ENCODE measurements at regions not wholly inside any gene's neighbourhood (a gene's known extent, or its start where the extent isn't known, plus 50 kb on each side); places are given as distances from the start of the nearest gene placed in this dataset.

DNA sequence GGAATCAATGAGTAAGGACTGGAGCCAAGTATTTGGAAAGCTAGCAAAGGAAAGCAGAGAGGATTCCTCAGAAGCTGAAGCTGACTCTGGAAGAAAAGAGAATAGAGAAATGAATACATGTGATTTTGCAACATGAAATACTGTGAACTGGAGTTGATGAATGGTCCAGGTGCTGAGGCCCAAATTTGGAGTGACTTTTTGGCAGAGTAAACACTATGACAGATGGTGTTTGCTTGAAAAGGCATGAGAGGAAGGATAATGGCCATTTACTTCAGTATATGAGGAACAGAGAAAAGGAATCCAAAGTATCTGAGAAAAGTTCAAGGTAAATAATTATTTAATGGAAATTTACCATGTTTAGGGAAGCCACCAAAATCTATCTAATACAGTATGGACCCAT is 236.7 kb downstream of the SLITRK2 start:
- POLR2A ChIA-PET = no interaction called here
- TF ChIP-seq, protein P1, sequence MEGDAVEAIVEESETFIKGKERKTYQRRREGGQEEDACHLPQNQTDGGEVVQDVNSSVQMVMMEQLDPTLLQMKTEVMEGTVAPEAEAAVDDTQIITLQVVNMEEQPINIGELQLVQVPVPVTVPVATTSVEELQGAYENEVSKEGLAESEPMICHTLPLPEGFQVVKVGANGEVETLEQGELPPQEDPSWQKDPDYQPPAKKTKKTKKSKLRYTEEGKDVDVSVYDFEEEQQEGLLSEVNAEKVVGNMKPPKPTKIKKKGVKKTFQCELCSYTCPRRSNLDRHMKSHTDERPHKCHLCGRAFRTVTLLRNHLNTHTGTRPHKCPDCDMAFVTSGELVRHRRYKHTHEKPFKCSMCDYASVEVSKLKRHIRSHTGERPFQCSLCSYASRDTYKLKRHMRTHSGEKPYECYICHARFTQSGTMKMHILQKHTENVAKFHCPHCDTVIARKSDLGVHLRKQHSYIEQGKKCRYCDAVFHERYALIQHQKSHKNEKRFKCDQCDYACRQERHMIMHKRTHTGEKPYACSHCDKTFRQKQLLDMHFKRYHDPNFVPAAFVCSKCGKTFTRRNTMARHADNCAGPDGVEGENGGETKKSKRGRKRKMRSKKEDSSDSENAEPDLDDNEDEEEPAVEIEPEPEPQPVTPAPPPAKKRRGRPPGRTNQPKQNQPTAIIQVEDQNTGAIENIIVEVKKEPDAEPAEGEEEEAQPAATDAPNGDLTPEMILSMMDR (IDR thresholded peaks at IDR 0.05; ENCODE audit: unreplicated experiment) = no peak
- no TSS peak for BruUV-seq (replicated peaks)
- intact Hi-C loops (cut with micrococcal nuclease) = no loop called here
- CTCF ChIA-PET = interaction anchor here (0.7 kb wide), 1 partner anchor 15 kb away, joined by 3 read pairs; no protein-coding TSS in a partner anchor
- no peaks in the 10 kb centered on the region for H3K36me3 Mint-ChIP-seq (ENCODE audit: insufficient read depth, unreplicated experiment)
- no peaks in the 10 kb centered on the region for H3K27me3 Mint-ChIP-seq (ENCODE audit: insufficient read depth, unreplicated experiment)
- no peak for DNase-seq (ENCODE audit: unreplicated experiment)
- peaks cover 29% of the 10 kb centered on the region for H3K4me1 Mint-ChIP-seq (ENCODE audit: insufficient read depth, unreplicated experiment)
- H3K9me3 Mint-ChIP-seq (ENCODE audit: unreplicated experiment) = no peaks in the 10 kb centered on the region
- no peak overlapping the region for H3K4me3 Mint-ChIP-seq (ENCODE audit: unreplicated experiment)
- H3K27ac Mint-ChIP-seq (ENCODE audit: low read depth, unreplicated experiment) = no peak overlapping the region

DNA sequence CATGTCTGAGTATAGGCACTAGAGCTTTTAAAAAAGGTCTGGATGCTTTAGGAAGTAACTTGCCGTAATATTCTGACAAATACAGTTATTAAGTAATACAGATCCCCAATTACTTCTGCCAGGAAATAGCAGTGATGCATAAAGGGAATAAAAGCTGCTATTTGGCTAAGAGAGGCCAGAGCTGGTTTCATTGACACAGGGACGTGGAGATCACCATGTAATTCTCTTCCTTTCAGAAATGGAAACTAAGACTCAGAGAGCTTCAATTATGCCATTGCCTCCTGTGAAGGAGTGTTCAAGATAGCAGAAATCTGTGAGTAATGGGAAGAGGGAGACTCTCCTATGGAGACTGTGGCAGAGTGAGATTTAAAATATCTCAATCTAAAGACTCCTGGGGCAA is 238.1 kb downstream of the SLITRK2 start:
- Mint-ChIP-seq H3K36me3 (ENCODE audit: insufficient read depth, unreplicated experiment) (no peaks in the 10 kb centered on the region), H3K27ac (ENCODE audit: low read depth, unreplicated experiment) (no peak overlapping the region), H3K27me3 (ENCODE audit: insufficient read depth, unreplicated experiment) (no peaks in the 10 kb centered on the region), H3K4me1 (ENCODE audit: insufficient read depth, unreplicated experiment) (peaks cover 25% of the 10 kb centered on the region), H3K9me3 (ENCODE audit: unreplicated experiment) (peaks cover 7% of the 10 kb centered on the region), H3K4me3 (ENCODE audit: unreplicated experiment) (no peak overlapping the region)
- TF ChIP-seq, protein P1 (IDR thresholded peaks at IDR 0.05; ENCODE audit: unreplicated experiment) = no peak
- no TSS peak for BruUV-seq (replicated peaks)
- DNase-seq (ENCODE audit: unreplicated experiment) = no peak
- ChIA-PET CTCF (interaction anchor here (1.3 kb wide), 1 partner anchor 10 kb away, joined by 3 read pairs; no protein-coding TSS in a partner anchor), POLR2A (no interaction called here)
- intact Hi-C loops (cut with micrococcal nuclease) = no loop called here

DNA sequence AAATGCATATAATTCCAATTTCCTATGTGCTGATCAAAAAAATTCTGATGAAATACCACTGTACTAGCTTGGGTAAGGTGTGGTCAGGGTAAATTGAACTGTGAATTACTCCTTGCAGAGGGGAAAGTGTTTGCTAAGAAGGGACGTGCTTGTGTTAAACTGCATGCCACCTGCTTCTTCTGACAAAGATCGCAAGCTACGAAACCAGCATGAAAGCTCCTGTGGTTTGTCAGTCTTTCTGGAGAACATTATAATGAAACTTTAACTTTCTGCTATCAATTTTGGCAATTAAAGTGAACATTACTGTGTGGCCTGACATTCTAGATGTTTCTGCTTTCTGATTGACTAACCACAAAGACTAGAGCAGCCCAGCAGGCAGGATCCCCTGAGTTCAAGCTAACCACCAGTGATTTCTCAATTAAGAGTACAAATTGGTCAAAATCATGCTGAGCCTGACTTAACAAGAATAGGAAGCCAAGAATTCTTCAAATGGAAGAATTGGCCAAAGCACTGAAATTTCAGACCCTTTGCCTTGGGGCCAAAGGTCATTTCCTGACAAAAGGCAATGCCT is 239.0 kb downstream of the SLITRK2 start:
- Mint-ChIP-seq H3K36me3 (ENCODE audit: insufficient read depth, unreplicated experiment) (no peaks in the 10 kb centered on the region), H3K4me3 (ENCODE audit: unreplicated experiment) (no peak overlapping the region), H3K9me3 (ENCODE audit: unreplicated experiment) (peaks cover 7% of the 10 kb centered on the region), H3K27ac (ENCODE audit: low read depth, unreplicated experiment) (no peak overlapping the region), H3K4me1 (ENCODE audit: insufficient read depth, unreplicated experiment) (peaks cover 22% of the 10 kb centered on the region), H3K27me3 (ENCODE audit: insufficient read depth, unreplicated experiment) (no peaks in the 10 kb centered on the region)
- no TSS peak for BruUV-seq (replicated peaks)
- TF ChIP-seq, protein P1 (IDR thresholded peaks at IDR 0.05; ENCODE audit: unreplicated experiment) = no peak
- POLR2A ChIA-PET = interaction anchor here (0.6 kb wide), 1 partner anchor 1260 kb away, joined by 3 read pairs; no protein-coding TSS in a partner anchor
- CTCF ChIA-PET = interaction anchor here (1.3 kb wide), 1 partner anchor 11 kb away, joined by 3 read pairs; no protein-coding TSS in a partner anchor
- intact Hi-C loops (cut with micrococcal nuclease) = no loop called here
- DNase-seq (ENCODE audit: unreplicated experiment) = no peak

DNA sequence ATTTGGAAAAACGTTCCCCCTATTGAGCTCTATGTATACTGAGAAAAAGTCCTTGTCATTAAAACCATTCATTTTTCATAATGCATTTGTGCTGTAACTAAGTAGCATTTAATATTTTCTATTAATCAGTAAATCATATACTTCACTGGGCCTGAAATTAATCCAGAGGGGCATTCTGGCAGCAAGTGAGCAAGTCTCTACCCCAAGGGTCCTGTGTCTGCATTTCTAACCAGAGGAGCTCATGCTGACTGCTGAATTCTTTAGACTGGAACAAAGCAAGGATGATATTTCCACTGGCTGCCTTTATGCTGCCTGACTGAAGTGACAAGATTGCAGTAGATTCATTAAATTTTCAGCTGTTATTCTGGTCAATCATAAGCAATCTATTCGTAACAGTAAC is 246.5 kb downstream of the SLITRK2 start:
- DNase-seq (ENCODE audit: unreplicated experiment) = no peak
- BruUV-seq (replicated peaks) = no TSS peak
- ChIA-PET CTCF (no interaction called here), POLR2A (interaction anchor here (0.6 kb wide), 1 partner anchor 38 kb away, joined by 3 read pairs; no protein-coding TSS in a partner anchor)
- Mint-ChIP-seq H3K36me3 (ENCODE audit: insufficient read depth, unreplicated experiment) (no peaks in the 10 kb centered on the region), H3K4me1 (ENCODE audit: insufficient read depth, unreplicated experiment) (peaks cover 3% of the 10 kb centered on the region), H3K4me3 (ENCODE audit: unreplicated experiment) (no peak overlapping the region), H3K9me3 (ENCODE audit: unreplicated experiment) (peaks cover 7% of the 10 kb centered on the region), H3K27ac (ENCODE audit: low read depth, unreplicated experiment) (no peak overlapping the region), H3K27me3 (ENCODE audit: insufficient read depth, unreplicated experiment) (no peaks in the 10 kb centered on the region)
- TF ChIP-seq, protein P1 (IDR thresholded peaks at IDR 0.05; ENCODE audit: unreplicated experiment) = no peak
- intact Hi-C loops (cut with micrococcal nuclease) = no loop called here
